ENCODE measurements at regions not wholly inside any gene's neighbourhood (a gene's known extent, or its start where the extent isn't known, plus 50 kb on each side); places are given as distances from the start of the nearest gene placed in this dataset.

DNA sequence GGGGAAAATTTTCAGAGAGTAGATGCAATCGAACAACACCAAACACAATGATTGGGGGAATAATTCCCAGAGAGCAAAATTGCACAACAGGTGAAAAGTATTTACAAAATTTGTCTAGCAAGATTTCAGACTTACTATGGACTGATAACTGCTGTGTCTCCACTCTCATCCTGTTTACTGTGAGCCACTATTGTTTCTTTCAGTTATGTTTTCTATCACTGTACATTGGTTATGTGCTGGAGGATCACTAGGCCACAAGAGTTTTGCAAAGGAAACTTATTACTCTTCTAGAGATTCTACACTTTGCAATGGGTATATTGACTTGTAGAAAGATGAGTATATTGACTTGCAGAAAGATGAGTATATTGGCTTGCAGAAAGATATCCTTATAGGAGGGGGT, 934.1 kb upstream of the CRIM1 start:
- TF ChIP-seq, protein P1, sequence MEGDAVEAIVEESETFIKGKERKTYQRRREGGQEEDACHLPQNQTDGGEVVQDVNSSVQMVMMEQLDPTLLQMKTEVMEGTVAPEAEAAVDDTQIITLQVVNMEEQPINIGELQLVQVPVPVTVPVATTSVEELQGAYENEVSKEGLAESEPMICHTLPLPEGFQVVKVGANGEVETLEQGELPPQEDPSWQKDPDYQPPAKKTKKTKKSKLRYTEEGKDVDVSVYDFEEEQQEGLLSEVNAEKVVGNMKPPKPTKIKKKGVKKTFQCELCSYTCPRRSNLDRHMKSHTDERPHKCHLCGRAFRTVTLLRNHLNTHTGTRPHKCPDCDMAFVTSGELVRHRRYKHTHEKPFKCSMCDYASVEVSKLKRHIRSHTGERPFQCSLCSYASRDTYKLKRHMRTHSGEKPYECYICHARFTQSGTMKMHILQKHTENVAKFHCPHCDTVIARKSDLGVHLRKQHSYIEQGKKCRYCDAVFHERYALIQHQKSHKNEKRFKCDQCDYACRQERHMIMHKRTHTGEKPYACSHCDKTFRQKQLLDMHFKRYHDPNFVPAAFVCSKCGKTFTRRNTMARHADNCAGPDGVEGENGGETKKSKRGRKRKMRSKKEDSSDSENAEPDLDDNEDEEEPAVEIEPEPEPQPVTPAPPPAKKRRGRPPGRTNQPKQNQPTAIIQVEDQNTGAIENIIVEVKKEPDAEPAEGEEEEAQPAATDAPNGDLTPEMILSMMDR (IDR thresholded peaks at IDR 0.05; ENCODE audit: insufficient read depth, low read depth, low read length) = no peak
- no peak for TF ChIP-seq EZH2 (IDR thresholded peaks at IDR 0.05; ENCODE audit: insufficient read depth, low read length)
